ENCODE measurements at regions not wholly inside any gene's neighbourhood (a gene's known extent, or its start where the extent isn't known, plus 50 kb on each side); places are given as distances from the start of the nearest gene placed in this dataset.

- no peaks in the 10 kb centered on the region for H3K9me3 ChIP-seq (ENCODE audit: control insufficient read depth in 2 of 2, low read length in 2 of 2)
- H3K9ac ChIP-seq (ENCODE audit: low read length in 2 of 2) = no peak overlapping the region
- no peaks in the 10 kb centered on the region for H3K36me3 ChIP-seq (ENCODE audit: control insufficient read depth in 2 of 2, insufficient read depth in 2 of 2, low read length in 2 of 2)
- no peak overlapping the region for H3K4me3 ChIP-seq (ENCODE audit: low read length in 2 of 2)
- no peak overlapping the region for H3K27ac ChIP-seq (ENCODE audit: low read length)
- no peaks in the 10 kb centered on the region for H3K27me3 ChIP-seq (ENCODE audit: control insufficient read depth in 1 of 2, insufficient read depth in 2 of 2, low read length in 2 of 2)
- H3K4me1 ChIP-seq (ENCODE audit: control insufficient read depth, insufficient read depth, low read length) = no peaks in the 10 kb centered on the region
Measured at GRCh38 chr14:85439696-85440328, 90.1 kb upstream of the FLRT2 start.

DNA sequence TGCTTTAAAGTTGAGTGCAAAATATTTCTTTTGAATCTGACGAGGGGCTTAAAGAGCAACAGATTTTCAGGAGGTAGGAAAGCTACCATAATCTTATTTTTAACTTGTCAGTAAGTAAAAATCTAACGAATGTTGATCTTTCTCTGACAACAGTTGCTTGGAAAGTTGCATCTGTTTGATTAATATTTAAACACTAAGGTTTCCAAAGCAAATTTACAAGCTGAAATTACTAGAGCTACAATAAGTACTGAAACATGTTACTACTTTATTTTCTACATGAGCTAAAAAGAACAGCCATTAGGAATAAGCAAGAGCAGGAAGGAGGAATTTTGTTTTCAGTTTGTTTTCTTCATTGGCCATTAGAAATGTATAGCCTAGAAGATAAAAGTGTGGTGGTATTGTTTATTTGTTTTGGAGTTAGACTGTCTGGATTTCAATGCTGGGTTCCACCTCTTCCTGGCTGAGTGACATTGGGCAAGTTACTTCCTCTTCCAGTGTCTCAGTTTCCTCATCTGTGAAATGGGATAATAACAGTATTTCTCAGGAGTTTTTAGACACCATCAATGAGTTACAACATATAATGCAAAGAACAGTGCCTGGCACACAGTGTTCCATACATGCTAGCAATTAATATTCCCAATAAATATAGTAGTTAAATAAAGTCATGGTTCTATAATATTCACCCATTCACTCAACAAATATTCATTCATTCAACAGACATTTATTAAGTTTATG is 87.9 kb upstream of the FLRT2 start:
- Histone ChIP-seq H3K4me1 (ENCODE audit: control insufficient read depth, insufficient read depth, low read length) (no peaks in the 10 kb centered on the region), H3K9ac (ENCODE audit: low read length in 2 of 2) (no peak overlapping the region), H3K4me3 (ENCODE audit: low read length in 2 of 2) (no peak overlapping the region), H3K27ac (ENCODE audit: low read length) (no peak overlapping the region), H3K9me3 (ENCODE audit: control insufficient read depth in 2 of 2, low read length in 2 of 2) (no peaks in the 10 kb centered on the region), H3K36me3 (ENCODE audit: control insufficient read depth in 2 of 2, insufficient read depth in 2 of 2, low read length in 2 of 2) (no peaks in the 10 kb centered on the region), H3K27me3 (ENCODE audit: control insufficient read depth in 1 of 2, insufficient read depth in 2 of 2, low read length in 2 of 2) (no peaks in the 10 kb centered on the region)

- H3K27ac ChIP-seq (ENCODE audit: low read length) = no peak overlapping the region
- no peaks in the 10 kb centered on the region for H3K36me3 ChIP-seq (ENCODE audit: control insufficient read depth in 2 of 2, insufficient read depth in 2 of 2, low read length in 2 of 2)
- no peak overlapping the region for H3K9ac ChIP-seq (ENCODE audit: low read length in 2 of 2)
- no peaks in the 10 kb centered on the region for H3K4me1 ChIP-seq (ENCODE audit: control insufficient read depth, insufficient read depth, low read length)
- H3K4me3 ChIP-seq (ENCODE audit: low read length in 2 of 2) = no peak overlapping the region
- no peaks in the 10 kb centered on the region for H3K9me3 ChIP-seq (ENCODE audit: control insufficient read depth in 2 of 2, low read length in 2 of 2)
- H3K27me3 ChIP-seq (ENCODE audit: control insufficient read depth in 1 of 2, insufficient read depth in 2 of 2, low read length in 2 of 2) = no peaks in the 10 kb centered on the region
Measured at GRCh38 chr14:85442996-85443395, 86.9 kb upstream of the FLRT2 start.

- Histone ChIP-seq H3K4me1 (ENCODE audit: control insufficient read depth, insufficient read depth, low read length) (no peaks in the 10 kb centered on the region), H3K9me3 (ENCODE audit: control insufficient read depth in 2 of 2, low read length in 2 of 2) (no peaks in the 10 kb centered on the region), H3K36me3 (ENCODE audit: control insufficient read depth in 2 of 2, insufficient read depth in 2 of 2, low read length in 2 of 2) (no peaks in the 10 kb centered on the region)
Measured at GRCh38 chr14:85444635-85445034, 85.3 kb upstream of the FLRT2 start.

DNA sequence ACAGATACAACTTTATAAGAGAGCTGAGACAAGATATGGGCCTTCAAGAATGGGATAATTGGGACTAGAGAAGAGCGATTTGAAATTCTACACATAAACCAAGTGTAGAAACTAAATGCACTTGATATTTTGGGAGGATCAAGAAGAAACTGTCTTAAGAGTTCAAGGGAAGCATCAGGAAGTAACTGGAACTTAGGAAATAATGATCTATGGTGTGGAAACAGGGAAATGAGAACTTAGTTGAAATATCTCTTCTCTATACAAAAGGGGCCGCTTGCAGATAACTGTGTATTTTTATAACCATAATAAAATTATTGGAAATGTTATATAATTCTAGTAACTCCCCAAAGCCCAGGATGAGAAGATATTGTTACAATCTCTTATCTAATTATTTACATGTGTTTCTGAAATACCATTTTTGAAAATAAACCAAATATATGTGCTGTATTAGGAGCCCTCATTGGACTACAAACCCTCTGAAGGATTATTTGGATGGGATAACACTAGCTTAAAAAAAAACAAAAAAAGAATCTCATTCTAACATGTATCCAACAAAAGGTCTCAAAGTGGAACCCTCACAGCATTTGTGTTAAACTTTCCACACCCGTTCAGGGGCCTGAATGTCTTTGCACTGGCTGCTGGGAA is 84.7 kb upstream of the FLRT2 start:
- Histone ChIP-seq H3K9ac (ENCODE audit: low read length in 2 of 2) (no peak overlapping the region), H3K9me3 (ENCODE audit: control insufficient read depth in 2 of 2, low read length in 2 of 2) (no peaks in the 10 kb centered on the region), H3K36me3 (ENCODE audit: control insufficient read depth in 2 of 2, insufficient read depth in 2 of 2, low read length in 2 of 2) (no peaks in the 10 kb centered on the region), H3K27ac (ENCODE audit: low read length) (no peak overlapping the region), H3K4me1 (ENCODE audit: control insufficient read depth, insufficient read depth, low read length) (no peaks in the 10 kb centered on the region), H3K27me3 (ENCODE audit: control insufficient read depth in 1 of 2, insufficient read depth in 2 of 2, low read length in 2 of 2) (no peaks in the 10 kb centered on the region), H3K4me3 (ENCODE audit: low read length in 2 of 2) (no peak overlapping the region)

More at GRCh38 chr14:85444635-85445034, 85.3 kb upstream of the FLRT2 start:
- Histone ChIP-seq H3K4me3 (ENCODE audit: low read length in 2 of 2) (no peak overlapping the region), H3K27me3 (ENCODE audit: control insufficient read depth in 1 of 2, insufficient read depth in 2 of 2, low read length in 2 of 2) (no peaks in the 10 kb centered on the region), H3K27ac (ENCODE audit: low read length) (no peak overlapping the region), H3K9ac (ENCODE audit: low read length in 2 of 2) (no peak overlapping the region)

GRCh38 chr14:85447883-85448282 is 82.1 kb upstream of the FLRT2 start:
- H3K4me3 ChIP-seq (ENCODE audit: low read length in 2 of 2) = no peak overlapping the region
- no peak overlapping the region for H3K27ac ChIP-seq (ENCODE audit: low read length)
- H3K9me3 ChIP-seq (ENCODE audit: control insufficient read depth in 2 of 2, low read length in 2 of 2) = no peaks in the 10 kb centered on the region
- H3K36me3 ChIP-seq (ENCODE audit: control insufficient read depth in 2 of 2, insufficient read depth in 2 of 2, low read length in 2 of 2) = no peaks in the 10 kb centered on the region
- no peaks in the 10 kb centered on the region for H3K27me3 ChIP-seq (ENCODE audit: control insufficient read depth in 1 of 2, insufficient read depth in 2 of 2, low read length in 2 of 2)
- no peaks in the 10 kb centered on the region for H3K4me1 ChIP-seq (ENCODE audit: control insufficient read depth, insufficient read depth, low read length)
- H3K9ac ChIP-seq (ENCODE audit: low read length in 2 of 2) = no peak overlapping the region

DNA sequence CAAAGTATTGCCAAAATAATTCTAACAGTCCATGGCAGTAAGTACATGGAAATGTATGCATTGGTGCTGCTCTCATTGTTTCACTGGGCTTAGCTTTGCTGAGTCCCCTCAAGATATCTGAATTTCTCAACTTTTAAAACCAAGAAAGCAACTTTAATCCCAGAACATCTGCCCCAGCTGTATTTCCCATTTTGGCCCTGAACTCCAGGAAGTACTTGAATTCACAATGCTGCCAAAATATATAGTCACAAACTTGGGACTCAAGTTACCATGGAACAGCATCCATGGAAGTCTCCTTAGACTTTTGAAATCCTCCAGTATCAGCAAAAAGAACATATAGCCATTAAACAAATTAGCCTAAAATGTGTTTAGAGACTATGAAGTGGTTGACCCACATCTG is 78.5 kb upstream of the FLRT2 start:
- Histone ChIP-seq H3K9ac (ENCODE audit: low read length in 2 of 2) (no peak overlapping the region), H3K4me3 (ENCODE audit: low read length in 2 of 2) (no peak overlapping the region), H3K4me1 (ENCODE audit: control insufficient read depth, insufficient read depth, low read length) (no peaks in the 10 kb centered on the region), H3K27me3 (ENCODE audit: control insufficient read depth in 1 of 2, insufficient read depth in 2 of 2, low read length in 2 of 2) (no peaks in the 10 kb centered on the region), H3K36me3 (ENCODE audit: control insufficient read depth in 2 of 2, insufficient read depth in 2 of 2, low read length in 2 of 2) (no peaks in the 10 kb centered on the region), H3K9me3 (ENCODE audit: control insufficient read depth in 2 of 2, low read length in 2 of 2) (no peaks in the 10 kb centered on the region), H3K27ac (ENCODE audit: low read length) (no peak overlapping the region)

DNA sequence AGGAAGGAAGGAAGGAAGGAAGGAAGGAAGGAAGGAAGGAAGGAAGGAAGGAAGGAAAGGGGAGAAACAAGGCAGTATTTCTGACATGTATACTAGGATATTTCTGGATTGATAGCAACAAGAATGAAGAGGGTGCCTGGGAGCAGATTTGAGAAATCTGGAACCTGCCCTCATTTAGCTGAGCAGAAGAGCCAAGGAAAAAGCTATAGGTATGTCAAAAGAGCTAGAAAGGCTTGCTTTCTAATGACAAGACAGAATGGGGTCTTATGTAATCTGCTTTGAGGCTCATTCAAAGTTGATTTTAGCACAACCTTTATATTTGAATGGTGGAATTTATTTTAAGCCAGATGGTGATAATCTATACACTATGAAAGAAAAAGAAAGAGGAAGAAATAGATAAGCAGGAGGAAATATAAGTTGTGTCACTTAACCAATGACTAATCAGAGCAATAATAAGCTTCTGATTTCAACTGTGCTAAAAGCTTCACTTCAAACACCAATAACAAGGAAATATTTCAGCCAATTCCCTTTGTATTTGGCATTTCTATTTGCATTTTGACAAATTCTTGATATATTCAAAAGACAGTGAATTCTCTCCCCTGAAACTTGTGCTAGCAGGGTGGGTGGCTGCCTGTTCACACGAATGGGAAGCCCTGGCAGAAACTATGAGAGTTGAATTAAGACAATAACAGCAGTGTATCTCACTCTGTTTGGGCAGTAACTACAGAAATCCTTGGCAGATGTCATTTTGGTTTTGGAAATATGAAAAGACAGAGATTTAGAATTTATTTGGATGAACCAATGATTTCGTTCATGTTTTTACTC is 76.3 kb upstream of the FLRT2 start:
- H3K27me3 ChIP-seq (ENCODE audit: control insufficient read depth in 1 of 2, insufficient read depth in 2 of 2, low read length in 2 of 2) = no peaks in the 10 kb centered on the region
- H3K4me1 ChIP-seq (ENCODE audit: control insufficient read depth, insufficient read depth, low read length) = no peaks in the 10 kb centered on the region
- no peaks in the 10 kb centered on the region for H3K36me3 ChIP-seq (ENCODE audit: control insufficient read depth in 2 of 2, insufficient read depth in 2 of 2, low read length in 2 of 2)
- H3K9me3 ChIP-seq (ENCODE audit: control insufficient read depth in 2 of 2, low read length in 2 of 2) = no peaks in the 10 kb centered on the region
- no peak overlapping the region for H3K9ac ChIP-seq (ENCODE audit: low read length in 2 of 2)
- H3K27ac ChIP-seq (ENCODE audit: low read length) = no peak overlapping the region
- H3K4me3 ChIP-seq (ENCODE audit: low read length in 2 of 2) = no peak overlapping the region

DNA sequence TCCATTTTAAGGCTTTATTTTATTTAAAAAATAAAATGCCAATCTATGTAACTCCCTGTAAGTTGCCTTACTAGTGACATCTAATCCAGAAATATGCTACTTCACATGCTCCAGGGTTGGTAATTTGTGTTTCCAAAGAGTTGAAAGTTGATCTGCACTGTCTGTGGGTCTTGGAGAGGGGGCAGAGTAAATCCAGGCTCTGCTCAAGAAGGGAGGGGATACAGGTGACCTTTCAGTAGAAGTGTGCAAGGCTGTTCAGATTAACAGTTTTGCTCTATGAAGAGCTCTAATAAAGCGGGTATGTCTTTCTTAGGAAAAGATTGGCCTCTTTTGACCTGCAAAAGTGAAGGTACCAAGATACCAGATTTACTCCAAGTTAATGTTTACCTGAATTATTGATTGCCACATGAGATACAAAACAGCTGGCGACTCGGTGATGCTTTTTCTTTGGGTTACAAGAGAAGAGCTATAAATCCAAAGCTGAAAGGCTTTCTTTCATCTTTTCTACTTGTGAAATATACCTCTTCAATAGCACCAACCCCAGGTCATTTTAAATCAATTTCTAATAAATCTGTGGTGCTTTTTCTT is 75.6 kb upstream of the FLRT2 start:
- no peak overlapping the region for H3K27ac ChIP-seq (ENCODE audit: low read length)
- H3K9me3 ChIP-seq (ENCODE audit: control insufficient read depth in 2 of 2, low read length in 2 of 2) = no peaks in the 10 kb centered on the region
- no peaks in the 10 kb centered on the region for H3K27me3 ChIP-seq (ENCODE audit: control insufficient read depth in 1 of 2, insufficient read depth in 2 of 2, low read length in 2 of 2)
- H3K36me3 ChIP-seq (ENCODE audit: control insufficient read depth in 2 of 2, insufficient read depth in 2 of 2, low read length in 2 of 2) = no peaks in the 10 kb centered on the region
- H3K9ac ChIP-seq (ENCODE audit: low read length in 2 of 2) = no peak overlapping the region
- H3K4me3 ChIP-seq (ENCODE audit: low read length in 2 of 2) = no peak overlapping the region
- no peaks in the 10 kb centered on the region for H3K4me1 ChIP-seq (ENCODE audit: control insufficient read depth, insufficient read depth, low read length)

DNA sequence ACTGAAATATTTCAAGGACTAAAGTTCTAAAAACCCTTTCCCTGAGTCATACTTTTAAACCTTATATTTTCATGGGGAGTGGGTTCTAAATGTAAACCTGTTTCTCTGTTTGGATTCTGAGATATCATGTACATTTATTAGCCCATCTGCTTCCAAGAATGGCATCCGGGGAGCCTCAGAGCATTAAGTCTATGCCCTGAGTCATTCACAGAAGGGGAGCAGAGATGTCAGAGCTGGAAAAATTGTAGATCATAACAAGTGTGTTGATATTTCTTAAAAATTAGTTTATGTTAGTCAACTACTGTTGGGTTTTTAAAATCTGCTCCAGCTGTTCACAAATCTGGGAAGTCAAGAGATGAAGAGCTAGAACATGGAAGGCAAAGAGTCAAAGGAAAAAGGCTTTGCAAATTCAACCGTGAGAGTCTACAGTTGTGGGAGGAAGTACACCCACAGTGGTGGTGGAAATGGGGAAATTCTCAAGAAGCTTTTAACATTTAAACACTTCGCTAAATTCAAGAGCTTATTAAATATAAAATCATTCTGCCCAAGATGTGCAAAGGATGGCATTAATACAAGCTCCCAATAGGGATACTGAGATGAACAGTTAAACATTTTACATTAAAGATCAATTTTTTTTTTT is 70.5 kb upstream of the FLRT2 start:
- H3K27ac ChIP-seq (ENCODE audit: low read length) = no peak overlapping the region

More for the DNA sequence above, 70.5 kb upstream of the FLRT2 start:
- H3K36me3 ChIP-seq (ENCODE audit: control insufficient read depth in 2 of 2, insufficient read depth in 2 of 2, low read length in 2 of 2) = no peaks in the 10 kb centered on the region
- H3K9ac ChIP-seq (ENCODE audit: low read length in 2 of 2) = no peak overlapping the region
- H3K27me3 ChIP-seq (ENCODE audit: control insufficient read depth in 1 of 2, insufficient read depth in 2 of 2, low read length in 2 of 2) = no peaks in the 10 kb centered on the region
- H3K9me3 ChIP-seq (ENCODE audit: control insufficient read depth in 2 of 2, low read length in 2 of 2) = no peaks in the 10 kb centered on the region
- no peak overlapping the region for H3K4me3 ChIP-seq (ENCODE audit: low read length in 2 of 2)
- no peaks in the 10 kb centered on the region for H3K4me1 ChIP-seq (ENCODE audit: control insufficient read depth, insufficient read depth, low read length)
